Urothelium cell line (cell line): ENCODE measurements at regions not wholly inside any gene's neighbourhood (a gene's known extent, or its start where the extent isn't known, plus 50 kb on each side); places are given as distances from the start of the nearest gene placed in this dataset.
A peak's percentile ranks its signal among the peaks of the same experiment; 100 is the strongest.

Experiments used
- DNase-seq: peaks from one replicate; pipeline ENCODE4 v3.0.0; 2011; ENCODE audit warnings: low spot score, mixed read lengths
- FAIRE-seq: peaks from 2 replicates; lab custom pipeline; 2011; peaks lifted over from hg19 to GRCh38; lab: Jason Lieb, UNC

DNA sequence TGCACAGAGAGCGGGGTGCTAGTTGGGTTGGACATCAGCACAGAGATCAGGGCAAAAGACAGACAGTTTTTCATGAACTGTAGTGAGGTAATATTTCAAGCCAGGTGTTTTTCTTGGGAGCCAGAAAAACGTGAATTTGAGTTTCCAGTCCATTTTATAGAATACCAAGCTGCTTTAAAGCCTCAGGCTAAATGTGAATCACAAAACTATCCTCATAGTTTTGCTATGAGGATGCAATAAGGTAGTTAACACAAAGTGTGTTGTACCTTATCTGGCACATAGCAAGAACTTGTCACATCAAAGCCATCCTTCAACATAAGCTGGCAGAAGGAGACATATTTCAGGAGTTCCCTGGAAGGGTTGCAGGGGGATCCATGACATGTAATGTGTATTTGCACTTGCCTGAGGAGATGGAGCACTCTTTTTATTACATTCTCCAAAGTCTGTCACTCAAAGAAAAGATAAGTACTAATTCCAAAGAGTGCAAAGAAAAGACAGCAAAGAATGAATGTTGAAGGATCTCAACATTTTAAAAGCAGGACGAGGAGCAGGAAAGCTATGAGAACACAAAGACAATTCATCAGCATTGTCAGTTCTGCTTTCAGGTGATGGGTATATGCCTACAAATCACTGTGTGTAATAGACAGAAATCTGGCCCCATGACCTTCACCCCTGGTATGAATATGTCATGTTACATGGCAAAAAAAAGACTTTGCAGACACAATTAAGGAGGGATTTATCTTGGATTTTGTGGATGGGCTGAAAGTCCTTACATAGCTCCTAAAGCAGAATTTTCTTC, 1046.4 kb downstream of the NTRK3 start:
- no peak for DNase-seq
- no peak for FAIRE-seq

DNA sequence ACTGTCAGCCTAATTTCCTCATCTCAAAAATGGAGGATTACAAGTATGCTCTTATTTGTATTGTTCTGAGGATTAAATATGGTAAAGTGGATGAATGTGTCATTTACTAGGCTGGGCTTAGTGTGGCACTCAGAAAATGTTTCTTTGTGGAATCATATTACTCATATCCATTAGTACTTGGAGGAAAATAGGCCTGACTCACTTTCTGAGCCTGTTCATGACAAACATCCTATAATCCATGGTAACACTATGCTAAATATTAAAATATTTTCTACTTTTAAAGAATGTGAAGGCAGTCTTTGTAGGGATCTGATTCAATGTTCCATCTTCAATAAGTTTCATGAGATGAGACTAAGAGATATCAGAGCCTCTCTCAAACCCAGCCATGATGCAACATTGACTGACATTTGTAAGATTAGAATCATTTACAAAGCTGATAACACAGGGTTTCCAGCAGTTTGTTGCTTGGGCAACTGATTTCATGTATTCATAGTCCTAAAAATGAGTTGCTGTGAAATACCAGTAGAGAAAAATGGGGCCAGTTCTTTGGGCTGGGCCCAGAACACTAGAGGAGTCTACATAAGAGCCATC, 1048.5 kb downstream of the NTRK3 start:
- no peak for FAIRE-seq
- peak; percentile 19 for DNase-seq

DNA sequence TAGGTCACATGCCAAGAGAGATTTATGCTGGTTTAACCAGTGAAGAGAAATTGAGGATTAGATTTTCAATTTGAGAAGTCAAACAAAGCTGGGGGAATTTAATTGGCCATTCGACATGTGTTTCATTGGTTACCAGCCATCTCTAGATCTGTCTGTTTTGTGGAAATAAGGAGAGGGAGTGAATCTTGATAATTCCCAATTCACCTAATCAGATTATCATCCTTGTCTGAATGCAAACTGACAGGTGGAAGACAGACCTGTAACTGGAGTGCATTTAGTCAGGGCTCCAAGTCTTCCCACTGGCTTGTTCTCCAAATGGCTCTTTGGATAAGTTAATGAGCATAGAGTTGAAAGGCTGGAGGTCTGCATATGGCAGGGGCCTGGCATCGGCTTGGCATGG, 1049.3 kb downstream of the NTRK3 start:
- FAIRE-seq (no peak), DNase-seq (no peak)

DNA sequence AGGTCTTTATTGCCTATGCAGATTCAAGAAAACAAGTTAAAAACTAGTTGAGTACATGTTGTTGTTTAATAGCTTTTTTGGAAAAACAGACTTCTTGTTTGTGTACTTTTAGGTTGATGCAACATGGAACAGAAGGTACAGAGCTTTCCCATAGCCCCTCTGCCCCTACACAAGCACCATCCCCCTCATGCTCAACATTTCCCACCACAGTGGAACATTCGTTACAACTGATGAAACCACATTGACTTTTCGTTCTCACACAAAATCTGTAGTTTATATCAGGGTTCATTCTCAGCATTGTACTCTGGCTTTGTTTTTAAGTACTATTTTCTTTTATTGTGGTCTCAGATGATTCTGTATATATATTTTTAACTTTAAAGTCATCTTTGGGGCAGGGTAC, 1054.6 kb downstream of the NTRK3 start:
- DNase-seq (no peak), FAIRE-seq (no peak)

DNA sequence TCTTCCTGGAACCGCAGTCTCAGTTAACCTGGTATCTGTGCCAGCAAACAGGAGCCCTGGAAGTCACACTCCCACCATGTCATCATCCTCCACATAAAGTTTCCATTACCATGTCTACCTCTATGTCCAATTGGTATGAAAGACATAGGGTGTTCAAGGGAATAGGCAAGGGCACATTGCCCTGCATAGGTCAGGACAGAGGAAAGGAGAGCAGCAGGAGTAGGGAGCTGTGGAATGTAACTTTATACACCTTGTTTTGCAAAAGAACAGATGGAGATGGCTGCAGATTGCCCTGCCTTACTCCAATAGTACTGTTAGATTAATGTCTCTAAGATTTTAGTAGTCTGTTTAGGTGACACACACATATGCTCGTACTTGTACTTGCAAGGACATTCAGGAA, 1056.4 kb downstream of the NTRK3 start:
- DNase-seq (no peak), FAIRE-seq (no peak)

DNA sequence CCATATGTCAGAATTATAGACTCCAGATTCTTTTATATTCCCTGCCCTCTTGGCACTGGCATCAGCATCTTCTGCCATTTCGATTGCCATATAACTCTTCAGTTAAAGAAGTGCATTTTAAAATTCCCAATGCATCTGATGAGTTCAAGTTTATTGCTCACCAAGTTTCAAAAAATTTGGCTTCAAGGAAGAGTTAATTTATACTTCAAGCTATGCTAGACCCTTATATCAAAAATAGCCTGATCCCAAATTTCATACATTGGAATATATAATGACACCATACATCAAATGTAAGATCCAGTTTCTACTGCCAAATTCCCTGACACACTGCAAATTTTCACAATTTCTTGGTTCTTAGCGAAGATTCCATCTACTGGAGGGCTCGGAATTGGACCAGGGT, 1058.6 kb downstream of the NTRK3 start:
- FAIRE-seq: no peak
- no peak for DNase-seq

DNA sequence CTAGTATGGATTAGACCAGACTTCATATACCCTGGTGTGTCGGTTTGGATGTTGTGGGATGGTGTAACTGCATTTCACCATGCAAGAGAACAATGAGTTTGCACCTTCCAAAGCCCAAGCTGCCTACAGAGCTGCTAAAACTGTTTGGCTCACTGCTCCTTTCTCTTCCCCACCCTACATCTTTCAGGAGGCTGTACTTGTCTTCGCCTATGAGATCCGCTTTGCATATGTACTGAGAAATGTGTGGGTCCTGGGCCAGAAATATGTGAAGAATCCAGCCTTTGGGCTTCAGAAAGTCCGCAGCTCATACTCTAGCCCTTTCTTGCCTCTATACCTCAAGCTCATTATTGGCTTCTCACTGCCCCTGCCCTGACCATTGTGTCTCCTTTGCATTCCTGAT, 1060.0 kb downstream of the NTRK3 start:
- FAIRE-seq (no peak), DNase-seq (no peak)

DNA sequence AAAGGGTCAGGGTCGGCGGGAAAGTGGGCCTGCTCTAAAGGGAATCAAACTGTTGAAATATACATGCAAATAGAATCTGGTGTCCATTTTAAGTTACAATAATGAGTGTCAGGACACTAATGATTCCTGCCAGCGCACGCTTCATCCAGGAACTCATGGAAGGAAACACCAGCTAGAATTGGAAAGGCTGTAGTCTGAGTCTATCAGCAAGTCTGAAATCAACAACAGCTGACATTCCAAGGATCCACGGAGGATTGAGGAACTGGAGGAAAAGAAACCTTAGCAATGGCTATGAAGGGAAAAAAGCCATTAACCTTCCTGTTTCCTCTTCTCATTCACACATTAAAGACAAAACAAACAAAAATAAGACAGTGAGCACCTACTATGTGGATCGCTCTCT, 1063.1 kb downstream of the NTRK3 start:
- FAIRE-seq: no peak
- DNase-seq: no peak

DNA sequence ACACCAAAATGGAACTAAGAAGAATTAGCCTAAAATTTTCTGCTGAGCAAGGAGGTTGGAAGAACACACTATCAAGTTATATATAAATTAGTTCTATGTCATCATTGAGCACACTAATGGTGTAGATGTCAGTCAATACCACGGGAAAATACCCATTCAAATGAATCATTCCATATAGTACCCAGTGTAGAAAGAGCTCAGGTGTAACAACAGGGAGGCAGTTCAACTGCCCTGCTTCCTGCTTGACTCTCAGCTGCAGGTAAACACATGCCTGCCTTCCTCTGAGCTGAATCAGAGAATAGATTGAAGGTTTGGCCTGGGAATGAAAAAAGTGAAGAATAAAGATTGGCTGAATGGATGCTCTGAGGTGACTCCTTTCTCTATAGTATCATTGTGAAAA, 1088.0 kb downstream of the AGBL1 start:
- DNase-seq (no peak), FAIRE-seq (no peak)

DNA sequence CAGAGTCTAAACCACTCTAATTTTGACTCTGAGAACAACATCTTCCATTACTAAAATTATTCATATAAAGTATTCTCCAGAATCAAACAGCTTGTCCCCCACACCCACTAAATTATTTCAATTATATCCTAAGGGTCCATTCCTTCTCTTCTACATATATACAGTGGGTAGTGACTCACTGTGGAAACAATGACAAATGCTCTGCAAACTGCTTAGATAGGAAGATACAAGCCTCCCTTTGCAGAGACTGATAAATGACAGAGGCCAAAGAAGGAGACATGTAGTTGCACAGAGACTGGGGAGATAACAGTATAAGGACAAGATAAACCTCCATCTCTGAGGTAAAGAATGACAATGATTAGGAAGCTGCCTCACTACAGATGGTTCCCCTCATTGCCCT, 1087.4 kb downstream of the AGBL1 start:
- DNase-seq (no peak), FAIRE-seq (no peak)

DNA sequence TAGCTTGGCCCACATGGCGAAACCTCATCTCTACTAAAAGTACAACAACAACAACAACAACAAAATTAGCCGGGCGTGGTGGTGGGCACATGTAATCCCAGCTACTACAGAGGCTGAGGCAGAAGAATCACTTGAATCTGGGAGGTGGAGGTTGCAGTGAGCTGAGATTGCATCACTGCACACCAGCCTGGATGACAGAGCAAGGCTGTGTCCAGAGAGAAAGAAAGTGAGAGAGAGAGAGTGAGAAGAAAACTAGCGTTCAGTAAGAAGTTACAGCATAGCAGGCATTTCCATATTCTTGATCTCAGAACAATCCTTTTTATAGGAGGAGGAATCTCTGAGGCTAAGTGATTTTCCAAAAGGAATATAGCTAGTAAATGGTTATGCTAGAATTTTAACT, 1076.1 kb downstream of the AGBL1 start:
- no peak for FAIRE-seq
- no peak for DNase-seq

DNA sequence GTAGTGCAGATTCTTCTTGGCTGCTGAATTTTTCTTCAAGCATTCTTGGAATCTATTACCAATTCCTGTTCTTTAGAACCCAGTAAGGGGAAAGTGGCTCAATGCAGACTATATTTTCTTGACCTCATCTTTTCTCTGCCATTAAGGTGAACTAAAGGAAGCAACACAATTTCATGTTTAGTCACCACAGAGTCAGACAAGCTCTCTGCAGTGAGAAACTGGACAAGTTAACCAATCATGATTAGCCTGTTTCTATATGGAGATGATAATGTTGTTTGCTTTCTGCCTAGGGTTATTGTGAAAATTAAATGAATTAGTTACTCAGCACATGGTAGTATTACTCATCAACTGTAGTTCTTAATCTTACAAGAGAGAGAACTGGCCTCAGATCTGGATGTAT, 1075.1 kb downstream of the AGBL1 start:
- DNase-seq: no peak
- FAIRE-seq: no peak

DNA sequence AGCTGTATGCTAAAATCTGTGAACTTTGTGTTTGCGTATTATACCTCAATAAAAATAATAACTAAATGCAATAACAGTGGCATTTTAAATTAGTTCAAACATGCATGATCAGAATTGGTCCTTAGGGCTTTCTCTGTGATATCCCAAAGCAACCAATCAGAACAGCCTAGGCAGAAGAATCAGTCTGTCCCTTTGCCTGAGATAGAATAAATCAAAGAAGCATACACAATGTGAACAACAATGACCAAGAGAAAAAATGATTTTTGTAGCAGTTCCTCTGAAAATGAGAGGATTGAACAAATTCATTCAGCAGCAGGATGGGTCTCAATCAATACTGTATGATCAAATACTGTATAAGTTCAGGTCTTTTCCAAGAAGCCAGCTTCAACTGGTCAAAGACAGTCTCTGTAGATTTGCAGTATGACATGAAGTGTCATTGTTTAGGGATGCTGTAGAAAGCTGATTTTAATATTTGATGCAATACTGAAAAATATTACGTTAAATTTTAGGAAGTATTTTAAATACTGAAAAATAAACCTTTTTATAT, 1071.6 kb downstream of the AGBL1 start:
- DNase-seq: no peak
- no peak for FAIRE-seq

DNA sequence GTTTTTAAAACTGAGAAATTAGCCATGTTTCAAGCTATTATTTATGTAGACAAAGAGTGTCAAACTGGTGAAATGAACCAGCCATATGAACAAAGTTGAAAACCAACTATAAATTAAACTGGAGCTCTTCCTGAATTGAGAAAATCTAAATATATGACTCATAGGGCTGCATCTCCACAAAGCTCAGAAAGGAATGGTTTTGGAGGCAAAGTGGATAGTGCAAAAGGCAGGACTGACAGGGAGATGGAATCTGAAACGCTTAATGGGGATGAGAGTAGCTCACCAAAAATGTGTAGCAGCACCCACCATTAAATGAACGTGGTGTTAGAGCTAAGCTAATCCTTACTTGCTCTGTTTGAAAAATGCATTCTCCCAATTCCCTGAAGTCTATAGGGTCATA, 1066.0 kb downstream of the AGBL1 start:
- no peak for DNase-seq
- no peak for FAIRE-seq

DNA sequence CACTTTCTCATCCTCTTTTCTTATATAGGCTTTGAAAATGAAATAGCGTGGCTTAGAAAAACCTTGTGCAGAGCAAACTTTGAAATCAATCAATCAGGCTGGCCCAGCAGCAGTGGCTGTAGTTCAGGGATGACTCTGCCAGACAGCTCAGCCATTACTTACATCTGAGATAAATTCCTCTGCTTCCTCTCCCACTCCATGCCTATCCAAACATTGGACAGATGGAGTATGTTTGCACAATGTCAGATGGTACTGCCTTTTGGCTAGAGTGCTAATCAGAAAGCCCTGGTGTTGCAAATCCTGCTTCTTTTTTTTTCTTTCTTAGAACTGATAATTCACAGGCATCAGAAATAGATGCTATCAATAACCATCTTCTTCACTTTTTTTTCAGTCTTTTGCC, 1065.1 kb downstream of the AGBL1 start:
- no peak for DNase-seq
- no peak for FAIRE-seq

DNA sequence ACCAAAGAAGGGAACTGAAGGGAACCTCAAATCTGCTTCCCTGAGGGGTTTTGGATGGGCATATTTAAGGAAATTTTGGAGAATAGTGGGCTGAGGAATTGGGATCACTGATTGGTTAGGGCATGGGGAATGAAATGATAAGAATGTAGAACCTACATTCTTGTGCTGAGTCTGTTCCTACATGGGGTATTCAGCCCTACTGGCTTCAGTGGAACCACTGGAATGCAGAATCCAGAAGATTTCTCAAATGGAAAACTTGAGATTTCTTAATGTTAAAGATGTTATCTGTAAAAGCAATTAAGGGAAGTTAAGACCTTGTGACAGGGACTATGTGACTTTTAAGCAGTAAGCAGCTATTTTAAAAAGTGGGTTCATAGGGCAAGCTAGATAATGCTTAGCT, 1062.4 kb downstream of the AGBL1 start:
- no peak for FAIRE-seq
- DNase-seq: no peak

DNA sequence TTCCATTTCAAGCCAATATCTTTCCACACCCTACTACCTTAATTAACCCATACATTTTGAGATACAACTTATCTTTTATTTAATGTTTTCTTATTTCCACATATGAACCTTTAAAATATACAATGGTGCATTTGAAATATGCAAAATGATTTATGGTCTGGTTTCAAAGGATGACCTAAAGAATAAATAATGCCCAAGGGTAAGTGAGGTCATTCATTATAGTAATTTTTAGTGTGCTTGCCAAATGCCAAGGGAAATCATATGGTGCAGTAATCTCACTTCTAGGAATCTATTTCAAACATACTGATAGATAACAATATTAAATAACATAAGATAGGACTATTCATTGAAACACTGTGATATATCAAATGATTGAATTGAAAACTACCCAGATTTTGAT, 1055.4 kb downstream of the AGBL1 start:
- DNase-seq (no peak), FAIRE-seq (no peak)

DNA sequence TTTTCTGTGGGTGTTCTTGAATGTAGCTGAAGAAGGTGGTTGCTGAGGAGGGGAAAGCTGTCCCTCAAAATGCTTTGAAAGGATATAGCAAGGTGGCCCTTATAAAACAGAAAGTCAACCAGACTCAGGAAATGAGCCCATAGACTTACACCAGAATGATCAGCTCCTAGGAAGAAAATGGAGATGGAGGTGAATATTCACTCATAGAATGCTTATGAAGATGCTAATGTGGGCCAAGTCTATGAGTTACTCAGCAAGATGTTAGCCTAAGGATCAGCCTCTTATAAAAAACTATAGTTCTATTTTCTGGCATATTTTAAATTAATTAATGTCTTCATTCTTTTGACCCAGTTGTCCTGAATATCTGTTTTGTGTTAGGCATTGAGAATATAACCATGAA, 1054.0 kb downstream of the AGBL1 start:
- FAIRE-seq: no peak
- DNase-seq: no peak

DNA sequence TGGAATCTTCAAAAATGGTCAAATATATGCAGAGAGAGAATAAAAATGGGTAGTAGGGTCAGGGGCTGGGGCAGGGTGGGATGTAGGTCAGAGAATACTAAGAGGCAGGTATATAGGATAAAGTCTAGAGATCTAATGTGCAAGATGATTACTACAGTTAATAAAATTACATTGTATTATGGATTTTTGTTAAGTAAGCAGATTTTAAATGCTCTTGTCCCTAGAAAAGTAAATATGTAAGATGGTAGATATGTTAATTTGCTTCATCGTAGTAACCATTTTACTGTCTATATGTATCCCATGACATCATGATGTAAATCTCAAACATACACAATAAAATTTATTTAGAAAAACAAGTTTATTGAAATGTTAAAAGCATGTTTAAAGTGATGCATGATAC, 1051.4 kb downstream of the AGBL1 start:
- FAIRE-seq (no peak), DNase-seq (no peak)

DNA sequence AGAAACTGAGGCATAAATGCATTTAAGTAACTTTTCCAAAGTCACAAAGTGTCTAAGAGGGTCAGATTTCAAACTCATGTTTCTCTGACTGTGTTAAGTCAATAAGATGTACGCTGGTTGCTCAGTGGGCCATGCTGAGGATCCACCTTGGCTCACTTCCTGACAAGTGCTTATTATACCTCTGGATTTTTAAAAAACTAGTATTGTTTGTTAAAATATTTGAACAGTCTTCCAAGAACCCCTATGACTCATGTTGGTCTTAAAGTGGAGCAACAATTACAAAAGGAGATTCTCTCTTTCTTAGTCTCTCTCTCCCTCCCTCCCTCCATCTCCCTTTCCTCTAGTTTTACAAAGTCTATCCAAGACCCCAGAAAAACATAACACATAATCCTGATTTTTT, 1050.2 kb downstream of the AGBL1 start:
- DNase-seq (peak; percentile 10), FAIRE-seq (no peak)

DNA sequence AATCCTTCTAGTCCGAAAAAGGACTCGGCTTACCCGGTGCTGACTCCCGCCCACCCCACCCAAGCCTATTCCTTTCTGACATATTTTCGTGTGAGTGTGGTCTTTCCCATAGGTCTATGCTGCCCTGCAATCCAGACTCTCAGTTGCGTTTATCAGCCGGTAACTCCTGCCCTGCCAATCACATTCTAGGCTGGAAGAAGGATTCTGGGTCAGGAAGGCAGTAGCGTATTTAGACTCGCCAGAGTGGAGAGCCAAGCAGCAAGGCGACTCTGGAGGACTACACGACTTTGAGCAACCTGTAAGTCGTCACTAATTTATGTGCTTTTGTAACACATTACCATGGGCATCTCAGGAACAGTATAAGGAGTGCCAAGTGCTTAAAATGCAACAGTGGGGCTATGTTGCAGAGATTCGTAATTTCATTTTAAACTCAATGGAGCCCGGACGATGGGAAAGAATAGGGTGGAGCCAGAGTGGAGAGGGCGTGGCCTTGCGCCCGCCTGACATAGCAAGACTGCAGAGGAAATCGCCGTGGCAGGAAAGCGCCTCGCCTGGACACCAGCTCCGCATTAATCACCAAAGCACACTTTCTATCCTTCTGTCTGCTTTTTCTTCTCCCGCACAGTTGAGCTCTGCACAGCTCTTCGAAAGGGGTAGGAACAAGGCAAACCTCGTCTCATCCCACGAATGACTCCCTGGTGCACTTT, 1044.2 kb downstream of the AGBL1 start:
- FAIRE-seq (no peak), DNase-seq (no peak)

DNA sequence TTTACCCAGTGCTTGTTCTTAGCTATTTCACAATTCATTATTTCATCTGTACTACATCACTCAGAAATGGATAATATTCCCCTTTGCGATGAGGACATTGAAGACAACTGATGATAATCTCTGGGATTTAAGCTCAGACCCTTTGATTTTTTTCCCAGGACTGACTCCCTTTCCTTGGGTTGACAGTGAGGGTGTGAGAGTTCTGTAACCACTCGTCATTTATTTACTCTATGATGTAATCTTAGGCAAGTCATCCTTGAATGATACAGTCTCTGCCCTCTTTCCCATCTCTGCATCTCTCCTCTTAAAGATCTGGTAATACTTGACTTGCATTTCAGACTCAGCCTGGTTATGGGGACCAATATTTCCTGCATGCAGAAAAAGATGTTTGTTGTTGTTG, 1041.7 kb downstream of the AGBL1 start:
- DNase-seq (no peak), FAIRE-seq (no peak)
